Spinal cord (tissue), 9 donors: ENCODE measurements at regions not wholly inside any gene's neighbourhood (a gene's known extent, or its start where the extent isn't known, plus 50 kb on each side); places are given as distances from the start of the nearest gene placed in this dataset.

ENCODE experiments used
- DNase-seq, 6 donors: peaks; one replicate each; pipeline versions ENCODE4 v3.0.0 to v3.0.0-alpha.2; 2013 to 2015; ENCODE audit warnings: low spot score in 6 of 6, low read depth in 4 of 6
- H3K27ac ChIP-seq: one replicate; pipeline ENCODE4 v1.5.1; 2013; ENCODE audit warnings: low read depth, low read length, control low read depth
- H3K27me3 ChIP-seq: one replicate; pipeline ENCODE4 v1.6.1; 2013; ENCODE audit warnings: low read length; ENCODE audit not compliant: control insufficient read depth, insufficient read depth
- H3K36me3 ChIP-seq: one replicate; pipeline ENCODE4 v1.6.1; 2013; ENCODE audit warnings: low read length; ENCODE audit not compliant: control insufficient read depth, insufficient read depth
- H3K4me1 ChIP-seq: one replicate; pipeline ENCODE4 v1.6.1; 2013; ENCODE audit warnings: low read length; ENCODE audit not compliant: control insufficient read depth, insufficient read depth
- H3K4me3 ChIP-seq: one replicate; pipeline ENCODE4 v1.5.1; 2013; ENCODE audit warnings: low read depth, low read length, control low read depth
- H3K9me3 ChIP-seq: one replicate; pipeline ENCODE4 v1.6.1; 2013; ENCODE audit warnings: low read length; ENCODE audit not compliant: control insufficient read depth, insufficient read depth
- WGBS: methylation state at CpG from one replicate; pipeline ENCODE4 v1.1.5; 2013; ENCODE audit warnings: missing lambda C conversion rate; ENCODE audit not compliant: insufficient coverage; 5-methylcytosine and 5-hydroxymethylcytosine counted together
- donor health status: healthy.

DNA sequence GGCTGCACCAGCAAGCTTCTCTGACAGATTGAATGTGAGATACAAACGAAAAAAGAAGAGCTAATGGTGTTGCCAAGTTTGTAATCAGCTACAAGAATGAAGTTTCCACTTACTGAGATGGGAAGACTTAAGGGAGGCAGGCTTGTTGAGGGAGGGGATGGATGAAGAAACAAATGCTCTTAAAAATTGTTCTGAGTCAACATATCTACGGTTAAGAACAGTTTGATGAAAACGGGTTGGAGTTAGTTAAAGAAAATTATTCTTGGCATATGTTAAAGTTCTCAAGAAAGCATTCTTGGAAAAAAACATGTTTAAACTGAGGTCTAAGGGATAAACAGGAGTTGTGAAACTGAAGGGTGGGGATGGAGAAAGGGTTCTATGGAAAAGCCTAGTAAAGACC is 816.3 kb upstream of the HS3ST1 start:
- no peak overlapping the region for H3K27ac ChIP-seq
- peak in 1 of 6 donors; percentile 21 for DNase-seq
- H3K9me3 ChIP-seq: no peaks in the 10 kb centered on the region
- H3K4me1 ChIP-seq: no peaks in the 10 kb centered on the region
- no peak overlapping the region for H3K4me3 ChIP-seq
- no peaks in the 10 kb centered on the region for H3K36me3 ChIP-seq
- WGBS: 67% methylated on average over 3 of the region's 3 CpGs
- H3K27me3 ChIP-seq: no peaks in the 10 kb centered on the region

DNA sequence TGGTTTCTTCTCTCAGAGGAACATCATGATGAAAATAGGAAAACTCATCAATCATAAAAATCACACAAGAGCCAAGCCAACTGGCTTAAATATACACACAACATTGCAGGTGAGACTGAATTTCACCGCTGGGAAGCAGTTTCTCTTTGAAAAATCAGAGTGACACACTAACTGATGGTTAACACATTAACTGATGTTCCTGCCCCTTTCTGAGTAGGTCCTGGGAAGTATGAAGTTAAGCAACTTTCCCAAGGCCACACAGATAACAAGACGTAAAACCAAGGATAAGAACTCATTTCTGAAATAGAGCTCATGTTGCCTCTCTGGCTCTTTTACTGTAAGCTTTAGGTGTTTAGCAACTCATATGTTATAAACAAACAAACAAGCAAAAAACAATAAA is 813.7 kb upstream of the HS3ST1 start:
- Histone ChIP-seq H3K4me1 (no peaks in the 10 kb centered on the region), H3K27ac (no peak overlapping the region), H3K36me3 (no peaks in the 10 kb centered on the region), H3K4me3 (no peak overlapping the region), H3K27me3 (no peaks in the 10 kb centered on the region), H3K9me3 (no peaks in the 10 kb centered on the region)
- DNase-seq: no peak
- WGBS: 100% methylated on average over 1 of the region's 2 CpGs

DNA sequence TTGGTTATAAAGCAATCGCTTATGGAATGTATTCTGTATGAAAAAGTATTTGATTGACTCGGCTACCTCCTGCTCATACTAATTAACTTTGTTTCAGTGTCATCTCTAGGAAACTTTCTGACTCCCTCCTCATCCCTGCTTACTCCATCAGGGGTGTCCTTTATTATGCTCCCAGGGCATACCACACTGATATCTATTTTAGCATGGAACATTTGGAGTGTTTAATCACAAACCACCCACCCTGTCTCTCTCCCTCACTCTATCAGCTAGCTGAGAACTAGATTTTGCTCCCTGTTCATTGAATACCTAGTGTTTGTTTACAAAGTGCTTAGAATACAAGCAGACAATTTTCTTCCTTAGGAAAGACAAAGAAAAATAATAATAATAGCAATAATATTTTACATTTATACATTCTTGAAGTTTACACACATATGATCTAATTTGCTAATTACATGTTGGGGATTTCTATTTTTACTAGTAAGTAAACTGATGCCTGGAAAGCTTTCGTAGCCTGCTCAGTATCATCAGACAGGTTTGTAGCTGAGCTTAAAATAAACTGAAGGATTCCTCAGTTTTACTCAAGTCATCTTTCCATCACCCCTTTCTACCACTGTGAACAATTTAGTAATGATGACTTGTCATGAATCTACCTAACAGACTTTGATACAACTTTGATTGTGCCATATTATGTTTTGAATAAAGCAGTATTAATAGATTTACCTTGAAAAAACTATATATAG is 811.4 kb upstream of the HS3ST1 start:
- H3K4me1 ChIP-seq: no peaks in the 10 kb centered on the region
- H3K9me3 ChIP-seq: no peaks in the 10 kb centered on the region
- H3K27me3 ChIP-seq: no peaks in the 10 kb centered on the region
- DNase-seq: no peak
- no CpG with 5 or more reads among the region's 3 CpGs for WGBS
- no peaks in the 10 kb centered on the region for H3K36me3 ChIP-seq
- H3K27ac ChIP-seq: no peak overlapping the region
- H3K4me3 ChIP-seq: no peak overlapping the region

DNA sequence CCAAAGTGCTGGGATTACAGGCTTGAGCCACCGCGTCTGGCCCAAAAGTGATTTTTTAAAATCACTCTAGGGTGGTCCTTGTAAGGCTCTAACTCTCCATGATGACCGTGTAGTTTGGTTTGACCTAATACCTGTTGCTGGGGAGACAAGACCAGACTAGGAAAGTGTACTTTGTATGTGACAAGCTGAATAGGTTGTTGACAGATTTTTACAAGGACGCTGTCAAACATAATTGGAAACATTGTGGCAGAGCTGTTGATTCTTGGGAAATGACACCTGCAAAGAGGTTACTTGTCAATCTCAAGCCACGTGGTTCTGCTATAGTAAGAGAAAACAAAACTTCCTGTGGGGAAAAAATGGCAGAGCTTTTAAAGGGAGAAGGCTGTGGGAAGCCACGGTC is 802.4 kb upstream of the HS3ST1 start:
- Histone ChIP-seq H3K36me3 (no peaks in the 10 kb centered on the region), H3K4me3 (no peak overlapping the region), H3K9me3 (no peaks in the 10 kb centered on the region), H3K27ac (no peak overlapping the region), H3K27me3 (no peaks in the 10 kb centered on the region), H3K4me1 (no peaks in the 10 kb centered on the region)
- DNase-seq: peak in 1 of 6 donors; percentile 11
- WGBS: 90% methylated on average over 4 of the region's 6 CpGs

DNA sequence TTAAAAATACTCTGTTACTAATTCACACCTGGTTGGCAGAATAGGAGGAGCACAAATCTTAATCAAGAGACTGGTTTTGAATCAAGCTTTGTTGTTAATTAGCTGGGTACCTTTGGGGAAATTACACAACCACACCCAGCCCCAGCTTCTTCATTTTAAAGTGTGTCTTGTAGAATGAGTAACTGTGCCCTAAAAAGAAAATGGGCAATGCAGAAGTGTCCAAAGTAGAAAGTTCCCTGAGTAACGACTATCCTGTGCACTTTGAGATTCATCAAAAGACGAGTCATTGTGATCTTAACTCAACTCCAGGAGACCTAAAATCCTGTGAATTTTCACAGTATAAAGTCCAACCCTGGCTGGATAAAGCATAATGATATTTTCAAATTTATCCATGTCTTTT is 792.3 kb upstream of the HS3ST1 start:
- 79% methylated on average over 2 of the region's 2 CpGs for WGBS
- no peaks in the 10 kb centered on the region for H3K9me3 ChIP-seq
- H3K27me3 ChIP-seq: no peaks in the 10 kb centered on the region
- no peaks in the 10 kb centered on the region for H3K36me3 ChIP-seq
- DNase-seq: no peak
- no peaks in the 10 kb centered on the region for H3K4me1 ChIP-seq
- H3K27ac ChIP-seq: no peak overlapping the region
- no peak overlapping the region for H3K4me3 ChIP-seq

DNA sequence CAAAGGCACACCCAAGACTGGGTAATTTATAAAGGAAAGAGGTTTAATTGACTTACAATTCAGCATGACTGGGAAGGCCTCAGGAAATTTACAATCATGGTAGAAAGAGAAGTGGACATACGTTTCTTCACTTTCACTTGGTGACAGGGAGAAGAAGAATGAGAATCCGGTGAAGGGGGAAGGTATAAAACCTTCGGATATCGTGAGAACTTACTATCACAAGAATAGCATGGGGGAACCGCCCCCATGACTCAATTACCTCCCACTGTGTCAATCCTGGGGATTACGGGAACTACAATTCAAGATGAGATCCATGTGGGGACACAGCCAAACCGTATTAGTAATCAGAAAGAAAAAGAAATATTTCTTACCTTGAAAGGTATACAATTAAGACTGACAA is 782.9 kb upstream of the HS3ST1 start:
- H3K36me3 ChIP-seq: no peaks in the 10 kb centered on the region
- H3K27ac ChIP-seq: no peak overlapping the region
- H3K4me1 ChIP-seq: no peaks in the 10 kb centered on the region
- 86% methylated on average over 4 of the region's 7 CpGs for WGBS
- H3K27me3 ChIP-seq: no peaks in the 10 kb centered on the region
- no peak overlapping the region for H3K4me3 ChIP-seq
- H3K9me3 ChIP-seq: no peaks in the 10 kb centered on the region
- no peak for DNase-seq

DNA sequence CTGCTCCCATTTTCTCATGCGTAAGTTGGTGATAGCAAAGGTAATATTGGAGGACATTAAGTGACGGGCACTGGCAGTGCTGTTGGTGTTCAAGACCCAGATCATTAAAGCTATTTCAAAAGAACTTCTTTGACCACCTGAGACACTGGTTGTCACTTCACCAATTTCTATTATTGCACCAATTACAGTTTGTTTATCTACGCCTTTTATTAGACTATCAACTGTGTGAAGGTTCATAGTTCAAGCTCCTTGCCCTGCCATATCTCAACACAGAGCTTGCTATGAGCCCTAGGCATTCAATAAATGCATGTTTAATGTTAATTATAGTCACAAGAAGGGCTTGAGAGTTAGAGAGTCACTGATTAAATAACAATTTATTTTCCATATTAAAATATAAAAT is 778.7 kb upstream of the HS3ST1 start:
- H3K4me3 ChIP-seq: no peak overlapping the region
- no peak for DNase-seq
- H3K27ac ChIP-seq: no peak overlapping the region
- H3K27me3 ChIP-seq: no peaks in the 10 kb centered on the region
- H3K4me1 ChIP-seq: no peaks in the 10 kb centered on the region
- WGBS: no CpG with 5 or more reads among the region's 3 CpGs
- H3K9me3 ChIP-seq: no peaks in the 10 kb centered on the region
- H3K36me3 ChIP-seq: no peaks in the 10 kb centered on the region

DNA sequence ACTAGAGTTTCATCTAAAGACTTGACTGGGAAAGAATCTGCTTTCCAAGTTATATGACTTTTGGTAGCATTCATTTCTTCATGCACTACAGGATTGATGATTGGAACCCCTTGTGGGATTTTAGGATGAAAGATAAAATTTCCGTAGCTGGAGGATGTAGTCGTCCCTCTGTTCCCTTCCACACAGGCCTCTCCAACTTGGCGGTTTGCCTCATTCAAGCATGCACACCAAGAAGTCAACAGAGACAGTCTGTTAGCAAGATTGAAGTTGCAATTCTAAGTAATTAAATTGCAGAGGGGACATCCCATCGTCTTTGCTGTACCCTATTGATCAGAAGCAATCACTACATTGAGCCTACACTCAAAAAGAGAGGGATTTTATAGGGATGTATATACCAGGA is 777.4 kb upstream of the HS3ST1 start:
- WGBS: no CpG with 5 or more reads among the region's 4 CpGs
- Histone ChIP-seq H3K27ac (no peak overlapping the region), H3K4me3 (no peak overlapping the region), H3K4me1 (no peaks in the 10 kb centered on the region), H3K9me3 (no peaks in the 10 kb centered on the region), H3K36me3 (no peaks in the 10 kb centered on the region), H3K27me3 (no peaks in the 10 kb centered on the region)
- DNase-seq: peak in 1 of 6 donors; percentile 71

DNA sequence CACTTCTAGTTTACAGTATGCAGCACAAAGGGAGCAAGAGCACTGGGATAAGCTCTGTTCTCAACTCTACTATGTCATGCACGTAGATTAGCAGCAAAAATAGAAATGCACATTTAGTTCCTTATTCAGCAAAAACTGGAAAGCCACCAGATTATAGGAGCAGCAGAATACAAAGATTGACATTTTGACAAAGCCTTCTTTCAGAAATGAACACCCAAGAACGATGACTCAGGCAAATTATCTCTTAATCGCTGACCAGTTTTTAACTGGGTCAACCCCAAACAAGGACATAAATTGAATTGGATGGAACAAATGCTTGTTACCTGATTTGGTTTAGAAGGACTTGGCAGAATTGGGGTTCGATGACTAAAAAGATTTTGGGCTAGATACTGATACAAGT is 775.3 kb upstream of the HS3ST1 start:
- DNase-seq: no peak
- Histone ChIP-seq H3K9me3 (no peaks in the 10 kb centered on the region), H3K27ac (no peak overlapping the region), H3K4me1 (no peaks in the 10 kb centered on the region), H3K4me3 (no peak overlapping the region), H3K27me3 (no peaks in the 10 kb centered on the region), H3K36me3 (no peaks in the 10 kb centered on the region)
- WGBS: 86% methylated on average over 1 of the region's 4 CpGs

DNA sequence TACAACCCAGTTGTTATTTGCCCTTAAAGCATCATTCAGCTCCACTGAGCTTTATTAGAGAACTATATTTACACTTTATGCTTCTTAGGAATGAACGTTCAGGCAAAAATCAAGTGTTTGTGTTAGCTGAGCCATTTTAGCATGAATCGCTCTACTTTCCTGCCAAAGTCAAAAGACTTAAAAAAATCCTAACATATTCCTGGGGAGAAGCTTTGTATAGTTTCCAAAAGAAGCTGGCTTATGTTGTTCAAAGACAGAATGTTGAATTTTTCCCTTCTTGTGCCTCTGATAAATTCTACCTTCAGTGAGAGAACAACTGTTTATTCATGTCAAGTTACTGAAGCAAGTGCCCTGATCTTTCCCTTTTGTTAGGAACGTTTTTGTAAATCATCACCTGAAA is 771.5 kb upstream of the HS3ST1 start:
- no peak overlapping the region for H3K27ac ChIP-seq
- no CpG with 5 or more reads among the region's 3 CpGs for WGBS
- DNase-seq: peak in 1 of 6 donors; percentile 80

More for the DNA sequence above, 771.5 kb upstream of the HS3ST1 start:
- no peaks in the 10 kb centered on the region for H3K9me3 ChIP-seq
- H3K36me3 ChIP-seq: no peaks in the 10 kb centered on the region
- no peak overlapping the region for H3K4me3 ChIP-seq
- H3K27me3 ChIP-seq: no peaks in the 10 kb centered on the region
- H3K4me1 ChIP-seq: no peaks in the 10 kb centered on the region
